Smooth muscle cell (in vitro differentiated cells): ENCODE measurements at regions not wholly inside any gene's neighbourhood (a gene's known extent, or its start where the extent isn't known, plus 50 kb on each side); places are given as distances from the start of the nearest gene placed in this dataset.
"Not testable (repeated sequence)": the region's sequence is repeated elsewhere in the genome, so short reads cannot be mapped to it uniquely, and the experiment has no call there.

ENCODE experiments used
- DNase-seq: peaks from one replicate; lab custom pipeline; 2025; ENCODE audit not compliant: unreplicated experiment; lab: John Stamatoyannopoulos, UW
- H2AFZ ChIP-seq: fragments of 200-600 bp; sonication (generic); 2 replicates; pipeline ENCODE4 v1.6.0; 2016; ENCODE audit warnings: antibody characterized with exemption, low read depth, mild to moderate bottlenecking
- H3F3A ChIP-seq: fragments of 200-600 bp; sonication (generic); 2 replicates; pipeline ENCODE4 v1.6.0; 2017; ENCODE audit warnings: antibody characterized with exemption, low read depth
- H3K27ac ChIP-seq: fragments of 200-600 bp; sonication (generic); 2 replicates; pipeline ENCODE4 v1.5.1; 2016; ENCODE audit warnings: low read depth, mild to moderate bottlenecking
- H3K27me3 ChIP-seq: fragments of 200-600 bp; sonication (generic); 2 replicates; pipeline ENCODE4 v1.6.1; 2016; ENCODE audit warnings: low read depth, mild to moderate bottlenecking
- H3K36me3 ChIP-seq: fragments of 200-600 bp; sonication (generic); 2 replicates; pipeline ENCODE4 v1.5.1; 2016; ENCODE audit warnings: low read depth
- H3K4me1 ChIP-seq: fragments of 200-600 bp; sonication (generic); 2 replicates; pipeline ENCODE4 v1.5.1; 2016; ENCODE audit warnings: low read depth
- H3K4me2 ChIP-seq: fragments of 200-600 bp; sonication (generic); 2 replicates; pipeline ENCODE4 v1.6.0; 2016; ENCODE audit warnings: mild to moderate bottlenecking
- H3K4me3 ChIP-seq: fragments of 200-600 bp; sonication (generic); 2 replicates; pipeline ENCODE4 v1.5.1; 2016; ENCODE audit warnings: mild to moderate bottlenecking
- H3K79me2 ChIP-seq: fragments of 200-600 bp; sonication (generic); 2 replicates; pipeline ENCODE4 v1.6.0; 2016; ENCODE audit warnings: low read depth, mild to moderate bottlenecking
- H3K9ac ChIP-seq: fragments of 200-600 bp; sonication (generic); 2 replicates; pipeline ENCODE4 v1.6.0; 2016; ENCODE audit warnings: low read depth
- H3K9me3 ChIP-seq: fragments of 200-600 bp; sonication (generic); replicated peaks from 2 replicates; pipeline ENCODE4 v1.5.1; 2016; ENCODE audit warnings: low read depth
- H4K20me1 ChIP-seq: fragments of 200-600 bp; sonication (generic); 2 replicates; pipeline ENCODE4 v1.6.0; 2016; ENCODE audit warnings: low read depth
- WGBS: methylation state at CpG from one replicate; pipeline ENCODE4 v1.1.7; 2016; ENCODE audit warnings: low lambda C conversion rate; 5-methylcytosine and 5-hydroxymethylcytosine counted together

- H3K36me3 ChIP-seq, H2AFZ ChIP-seq, H3K27me3 ChIP-seq, H3K4me2 ChIP-seq, H3K9me3 ChIP-seq, H3K4me1 ChIP-seq, H3K9ac ChIP-seq, H4K20me1 ChIP-seq, H3K4me3 ChIP-seq, H3F3A ChIP-seq, DNase-seq, H3K27ac ChIP-seq, H3K79me2 ChIP-seq: not testable (repeated sequence)
- WGBS, result 30% methylated on average over 4 of the region's 5 CpGs
These were observed 388.1 kb downstream of the CNTNAP3B start for GRCh38 chr9:41741173-41741572.

- not testable (repeated sequence) for H3K36me3 ChIP-seq, H3K4me2 ChIP-seq, H3K9me3 ChIP-seq, H3K27me3 ChIP-seq, H3K9ac ChIP-seq, DNase-seq, H3K4me1 ChIP-seq, H3K79me2 ChIP-seq, H3K4me3 ChIP-seq, H2AFZ ChIP-seq, H3F3A ChIP-seq, H4K20me1 ChIP-seq, H3K27ac ChIP-seq
- 83% methylated on average over 5 of the region's 5 CpGs for WGBS
These were observed 390.5 kb downstream of the CNTNAP3B start for GRCh38 chr9:41738681-41739080.

GRCh38 chr9:41699190-41699589 lies 430.0 kb downstream of the CNTNAP3B start:
- WGBS, result 95% methylated on average over 9 of the region's 13 CpGs
- H2AFZ ChIP-seq, H3K27me3 ChIP-seq, H3K4me3 ChIP-seq, H3K4me2 ChIP-seq, H3K36me3 ChIP-seq, H4K20me1 ChIP-seq, DNase-seq, H3F3A ChIP-seq, H3K9ac ChIP-seq, H3K9me3 ChIP-seq, H3K79me2 ChIP-seq, H3K27ac ChIP-seq, H3K4me1 ChIP-seq: not testable (repeated sequence)

- H3K79me2 ChIP-seq, H2AFZ ChIP-seq, H3K4me2 ChIP-seq, H3F3A ChIP-seq, H3K27me3 ChIP-seq, H3K4me1 ChIP-seq, DNase-seq, H3K4me3 ChIP-seq, H4K20me1 ChIP-seq, H3K9me3 ChIP-seq, H3K36me3 ChIP-seq, H3K9ac ChIP-seq, H3K27ac ChIP-seq: not testable (repeated sequence)
- WGBS, result 71% methylated on average over 4 of the region's 4 CpGs
These were observed 432.1 kb downstream of the CNTNAP3B start for GRCh38 chr9:41697080-41697479.

GRCh38 chr9:41679312-41679711 lies 449.9 kb downstream of the CNTNAP3B start:
- not testable (repeated sequence) for H3K9ac ChIP-seq, H3F3A ChIP-seq, H3K4me3 ChIP-seq, DNase-seq, H3K4me1 ChIP-seq, H3K9me3 ChIP-seq, H4K20me1 ChIP-seq, H3K27me3 ChIP-seq, H3K4me2 ChIP-seq, H2AFZ ChIP-seq, H3K36me3 ChIP-seq, H3K27ac ChIP-seq, H3K79me2 ChIP-seq
- WGBS, result 2% methylated on average over 14 of the region's 23 CpGs

GRCh38 chr9:41663497-41664036 lies 465.7 kb downstream of the CNTNAP3B start:
- H3K4me1 ChIP-seq, H3K4me3 ChIP-seq, H4K20me1 ChIP-seq, H3F3A ChIP-seq, H3K27ac ChIP-seq, H3K79me2 ChIP-seq, H3K9me3 ChIP-seq, H3K27me3 ChIP-seq, H2AFZ ChIP-seq, DNase-seq, H3K9ac ChIP-seq, H3K36me3 ChIP-seq, H3K4me2 ChIP-seq: not testable (repeated sequence)
- WGBS, result 7% methylated on average over 21 of the region's 29 CpGs

GRCh38 chr9:41658706-41659105 lies 469.6 kb upstream of the ZNG1F start:
- not testable (repeated sequence) for H3K4me2 ChIP-seq, H3F3A ChIP-seq, H3K9me3 ChIP-seq, H3K9ac ChIP-seq, H3K4me3 ChIP-seq, H3K27me3 ChIP-seq, H3K27ac ChIP-seq, H3K36me3 ChIP-seq, H4K20me1 ChIP-seq, H3K4me1 ChIP-seq, DNase-seq, H2AFZ ChIP-seq, H3K79me2 ChIP-seq
- WGBS, result 77% methylated on average over 4 of the region's 10 CpGs

GRCh38 chr9:41658116-41658515 lies 469.0 kb upstream of the ZNG1F start:
- H3K27ac ChIP-seq, H3K4me1 ChIP-seq, DNase-seq, H3K4me3 ChIP-seq, H2AFZ ChIP-seq, H3K4me2 ChIP-seq, H3K9ac ChIP-seq, H4K20me1 ChIP-seq, H3K36me3 ChIP-seq, H3F3A ChIP-seq, H3K27me3 ChIP-seq, H3K79me2 ChIP-seq, H3K9me3 ChIP-seq: not testable (repeated sequence)
- 71% methylated on average over 2 of the region's 2 CpGs for WGBS

GRCh38 chr9:41657141-41657540 lies 468.0 kb upstream of the ZNG1F start:
- not testable (repeated sequence) for H3K27me3 ChIP-seq, H3K9me3 ChIP-seq, H3K36me3 ChIP-seq, H4K20me1 ChIP-seq, H3K79me2 ChIP-seq, H3K27ac ChIP-seq, H3K4me1 ChIP-seq, H2AFZ ChIP-seq, H3K4me2 ChIP-seq, DNase-seq, H3K4me3 ChIP-seq, H3F3A ChIP-seq, H3K9ac ChIP-seq
- 81% methylated on average over 2 of the region's 2 CpGs for WGBS
